GM18951 (cell line): ENCODE measurements at regions not wholly inside any gene's neighbourhood (a gene's known extent, or its start where the extent isn't known, plus 50 kb on each side); places are given as distances from the start of the nearest gene placed in this dataset.

Experiments
- POLR2A ChIP-seq: IDR thresholded peaks from 4 replicates; pipeline ENCODE4 v1.6.1; 2011; ENCODE audit warnings: mild to moderate bottlenecking; ENCODE audit not compliant: insufficient read length, insufficient read depth; ENCODE audit errors: extremely low read depth
- in situ Hi-C: fragments of 300-500 bp; cut with MboI; formaldehyde crosslinking; loops from one replicate; pipeline ENCODE4 v1.12.0; 2022; ENCODE audit warnings: low sequenced_read_pairs, mixed read lengths, inconsistent platforms; ENCODE audit not compliant: unreplicated experiment

DNA sequence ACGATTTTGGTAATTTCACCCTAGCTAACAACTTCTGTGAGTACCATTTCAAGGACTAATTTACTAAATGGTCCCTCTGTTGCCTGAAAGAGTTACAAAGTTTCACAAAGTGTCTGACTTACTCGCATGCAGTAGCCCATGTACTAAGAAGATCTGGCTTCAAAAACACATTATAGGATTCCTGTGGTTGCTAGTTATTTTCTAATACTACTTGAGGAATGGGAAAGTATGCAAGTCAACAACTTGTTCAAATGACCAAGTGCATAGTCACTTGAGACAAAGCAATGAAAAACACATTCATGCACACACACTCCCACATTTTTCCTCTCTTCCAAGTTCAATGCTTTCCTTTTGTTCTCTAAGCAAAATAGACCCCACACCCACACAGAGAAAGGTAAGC is 219.7 kb upstream of the TMPO start:
- in situ Hi-C loops: loop anchor here (25.0 kb wide), 1 partner anchor 783 kb away; no protein-coding TSS in a partner anchor
- no peak for TF ChIP-seq POLR2A

DNA sequence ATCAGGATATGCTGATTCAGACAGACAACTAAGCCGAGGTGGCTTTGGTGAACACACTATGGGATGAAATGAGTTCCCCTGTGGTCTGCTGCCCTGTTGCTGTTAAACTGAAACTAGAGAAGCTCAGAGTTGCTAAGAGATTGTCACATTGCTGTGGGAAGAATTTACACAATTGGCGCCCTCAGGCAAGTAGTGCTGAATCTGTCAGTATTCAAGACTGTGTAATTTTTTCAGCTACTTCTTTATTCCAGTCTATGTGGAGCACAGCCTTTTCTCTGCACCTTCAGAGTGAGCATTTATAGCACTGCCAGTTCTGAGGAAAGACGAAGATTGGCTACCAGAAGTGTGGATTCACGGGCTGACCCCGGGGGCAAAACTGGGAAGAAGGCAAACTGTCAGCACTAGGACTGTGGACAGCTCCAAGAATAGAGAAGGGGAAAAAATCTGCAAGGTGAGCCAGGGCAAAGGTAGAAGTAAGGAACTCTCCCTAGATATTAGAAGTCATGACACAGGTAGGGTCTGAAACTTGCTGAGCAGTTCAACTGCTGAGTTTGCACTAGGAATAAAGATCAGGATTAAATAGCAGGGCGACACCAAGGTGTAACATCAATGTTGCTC is 218.8 kb upstream of the TMPO start:
- TF ChIP-seq POLR2A: no peak
- in situ Hi-C loops: loop anchor here (25.0 kb wide), 1 partner anchor 784 kb away; no protein-coding TSS in a partner anchor

DNA sequence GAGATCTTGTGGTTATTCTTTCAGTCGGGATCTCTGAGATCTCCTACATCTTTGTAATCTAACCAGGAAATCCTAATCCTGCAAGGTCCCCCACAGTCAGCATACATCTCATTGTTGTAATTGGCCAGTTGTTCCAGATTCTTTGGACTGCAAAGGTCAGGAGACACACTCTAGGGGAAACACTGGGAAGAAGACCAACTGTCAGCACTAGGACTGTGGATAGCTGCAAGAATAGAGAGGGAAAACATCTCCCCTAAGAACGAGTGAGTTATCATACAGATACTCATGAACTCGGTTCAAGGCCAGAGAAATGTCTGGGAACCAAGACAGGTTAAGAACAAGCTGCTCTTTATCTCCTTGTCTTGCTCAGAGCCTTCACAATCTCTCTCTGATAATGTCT is 217.9 kb upstream of the TMPO start:
- no peak for TF ChIP-seq POLR2A
- in situ Hi-C loops: loop anchor here (25.0 kb wide), 1 partner anchor 785 kb away; no protein-coding TSS in a partner anchor

DNA sequence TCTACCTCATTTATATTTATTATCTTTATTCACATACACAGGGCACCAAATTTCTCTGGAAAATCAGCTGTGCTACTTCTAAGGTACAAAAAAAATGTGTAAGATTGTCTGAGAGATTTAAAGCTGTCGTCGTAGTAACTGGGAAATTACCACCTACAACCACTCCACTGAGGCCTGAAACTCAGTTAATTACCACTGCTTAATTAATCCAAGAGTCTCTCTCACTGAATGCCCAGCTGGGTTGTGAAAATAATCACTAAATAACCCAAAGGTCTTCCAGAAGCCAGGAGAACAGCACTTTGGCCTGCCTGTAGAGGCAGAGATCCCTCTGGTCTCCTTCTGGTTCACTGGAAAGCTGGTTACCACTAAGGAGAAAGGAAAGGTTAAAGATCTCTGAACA is 207.2 kb upstream of the TMPO start:
- no peak for TF ChIP-seq POLR2A
- in situ Hi-C loops: no loop called here

DNA sequence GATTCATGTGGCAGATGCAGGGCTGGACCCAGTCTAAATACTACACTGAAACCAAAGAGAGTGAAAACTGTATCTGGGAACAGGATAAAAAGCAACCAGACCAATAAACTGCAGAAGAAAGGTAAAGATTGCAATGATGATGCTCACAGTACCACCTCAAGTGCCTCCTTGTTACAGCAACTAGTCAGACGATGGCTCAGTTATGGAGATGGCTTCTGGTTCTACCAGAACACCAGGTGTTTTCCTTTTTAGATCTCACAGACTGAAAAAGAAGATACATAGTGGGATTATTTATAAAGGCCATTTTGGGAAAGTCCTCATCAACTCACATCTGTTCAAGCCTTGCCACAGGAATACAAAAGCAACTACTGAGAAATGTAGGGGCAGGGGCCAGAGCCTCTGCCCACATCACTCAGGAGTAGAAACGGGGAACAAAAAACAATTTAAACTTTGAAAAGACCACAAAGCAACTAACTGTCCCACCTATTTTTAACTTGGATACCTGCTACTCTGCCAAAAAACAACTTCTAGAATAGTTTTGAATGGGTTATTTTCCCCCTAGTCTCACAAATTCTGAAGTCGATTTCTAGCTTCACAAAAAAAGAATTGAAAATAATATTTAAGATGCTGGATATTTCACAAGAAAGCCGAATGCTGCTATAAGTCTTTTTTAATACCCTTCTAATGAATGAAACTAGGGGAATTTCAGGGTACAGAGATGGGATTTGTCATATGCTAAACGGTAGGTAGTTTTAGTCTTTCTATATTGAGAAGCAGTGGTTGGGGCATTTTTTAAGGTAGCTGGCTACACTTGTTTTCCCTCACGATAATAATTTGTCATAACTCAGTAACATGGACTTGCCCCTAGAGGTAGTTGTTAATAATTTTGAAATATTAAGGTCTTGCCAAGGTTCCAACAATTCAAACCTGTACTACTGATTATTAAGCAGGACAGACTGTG is 197.2 kb upstream of the TMPO start:
- TF ChIP-seq POLR2A: no peak
- in situ Hi-C loops: no loop called here

DNA sequence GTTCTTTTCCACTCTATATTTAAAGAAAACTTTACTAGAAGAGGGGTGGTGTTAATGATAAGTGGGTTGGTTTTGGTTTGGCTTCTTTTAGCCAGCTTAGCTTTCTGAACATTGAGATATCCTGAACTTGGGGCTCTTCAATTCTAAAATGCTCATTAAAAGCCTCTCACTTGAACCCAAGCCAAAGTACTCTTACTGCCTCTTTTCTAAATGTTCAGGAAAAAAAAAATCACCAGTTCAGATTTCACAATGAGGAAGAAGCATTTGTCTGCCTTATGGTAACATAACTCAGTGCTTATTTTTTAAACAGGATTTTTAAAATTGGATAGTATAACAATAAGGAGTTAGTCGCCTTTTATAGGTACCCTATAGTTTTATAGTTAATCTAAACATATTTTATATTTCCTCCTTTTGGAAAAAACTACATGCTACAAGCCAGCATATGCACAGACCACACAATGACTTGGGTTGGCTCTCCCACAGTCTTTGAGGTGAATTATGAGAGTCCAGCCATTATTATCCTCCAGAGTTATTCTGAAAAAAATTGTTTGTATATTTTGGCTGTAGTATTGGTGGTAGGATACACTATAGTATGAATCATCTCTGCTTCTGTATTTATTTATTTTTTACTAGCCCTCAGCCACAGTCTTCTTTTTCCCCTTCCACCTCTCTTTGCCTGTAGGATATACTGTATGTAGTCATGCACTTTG is 195.5 kb upstream of the TMPO start:
- in situ Hi-C loops: no loop called here
- TF ChIP-seq POLR2A: no peak

DNA sequence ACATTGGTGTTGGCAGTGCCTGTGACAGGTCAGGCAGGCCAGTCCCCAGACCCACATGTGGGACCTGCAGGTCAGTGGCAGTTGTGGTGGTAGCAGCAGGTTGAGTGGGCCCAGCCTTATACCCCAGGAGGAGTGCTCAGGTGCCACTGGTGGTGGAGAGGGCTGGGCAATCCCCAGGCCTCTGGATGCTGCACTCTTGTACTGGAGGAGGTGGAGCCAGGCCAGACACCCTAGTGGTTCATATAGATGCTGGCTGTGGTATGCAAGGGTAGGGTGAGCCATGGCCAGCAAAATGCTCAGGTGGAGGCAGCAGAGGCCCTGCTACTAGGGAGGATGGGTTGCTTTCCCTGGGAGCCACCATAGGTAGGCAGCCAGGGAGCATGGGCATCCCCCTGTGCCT is 190.4 kb upstream of the TMPO start:
- no peak for TF ChIP-seq POLR2A
- in situ Hi-C loops: no loop called here

DNA sequence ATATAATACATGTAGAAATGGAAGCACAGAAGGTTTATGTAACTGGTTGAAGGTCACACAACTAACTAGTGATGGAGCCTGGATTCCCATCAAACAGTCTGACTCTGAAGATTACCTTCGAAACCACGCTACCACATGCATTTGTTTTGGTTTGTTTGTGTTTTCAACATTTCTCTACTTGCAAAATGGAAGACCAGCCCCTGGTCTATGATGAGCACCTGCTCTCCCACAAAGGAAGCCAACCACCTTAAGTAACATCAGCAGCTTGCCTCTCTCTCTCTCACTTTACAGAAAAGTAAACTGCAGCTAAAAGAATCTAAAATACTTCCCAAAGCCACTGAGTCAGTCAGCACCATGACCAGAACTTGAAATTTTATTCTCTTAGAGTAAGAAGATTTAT is 186.9 kb upstream of the TMPO start:
- in situ Hi-C loops: no loop called here
- TF ChIP-seq POLR2A: no peak

DNA sequence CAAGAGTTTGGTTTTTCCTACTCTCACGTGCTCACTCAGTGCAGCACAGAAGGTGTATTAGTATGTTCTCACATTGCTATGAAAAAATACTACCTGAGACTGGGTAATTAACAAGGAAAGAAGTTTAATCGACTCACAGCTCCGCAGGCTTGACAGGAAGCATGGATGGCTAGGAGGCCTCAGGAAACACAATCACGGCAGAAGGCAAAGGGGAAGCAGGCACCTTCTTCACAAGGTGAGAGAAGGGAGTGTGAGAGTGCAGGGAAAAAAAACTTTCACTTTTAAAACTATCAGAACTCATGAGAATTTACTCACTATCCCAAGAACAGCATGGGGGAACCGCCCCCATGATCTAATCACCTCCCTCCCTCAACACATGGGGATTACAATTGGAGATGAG is 185.8 kb upstream of the TMPO start:
- TF ChIP-seq POLR2A: no peak
- in situ Hi-C loops: no loop called here

DNA sequence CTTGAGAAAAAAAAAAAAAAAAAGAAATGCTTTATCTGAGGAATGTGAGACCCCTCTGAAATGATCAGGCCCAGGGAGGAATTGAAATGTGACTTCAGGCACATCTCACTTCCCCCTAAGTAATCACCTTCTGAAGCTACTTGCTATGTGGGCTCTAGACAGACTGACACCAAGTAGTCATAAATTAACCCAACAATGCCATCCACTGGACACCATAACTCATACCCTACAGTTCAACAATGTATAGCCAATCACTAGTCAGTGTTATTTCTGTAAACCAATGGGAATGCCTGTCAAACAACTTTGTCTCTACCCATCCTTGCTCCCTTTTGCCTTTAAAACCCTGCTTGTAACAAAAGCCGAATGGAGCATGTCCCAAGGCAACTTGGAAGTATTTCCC is 182.7 kb upstream of the TMPO start:
- TF ChIP-seq POLR2A: no peak
- in situ Hi-C loops: no loop called here

DNA sequence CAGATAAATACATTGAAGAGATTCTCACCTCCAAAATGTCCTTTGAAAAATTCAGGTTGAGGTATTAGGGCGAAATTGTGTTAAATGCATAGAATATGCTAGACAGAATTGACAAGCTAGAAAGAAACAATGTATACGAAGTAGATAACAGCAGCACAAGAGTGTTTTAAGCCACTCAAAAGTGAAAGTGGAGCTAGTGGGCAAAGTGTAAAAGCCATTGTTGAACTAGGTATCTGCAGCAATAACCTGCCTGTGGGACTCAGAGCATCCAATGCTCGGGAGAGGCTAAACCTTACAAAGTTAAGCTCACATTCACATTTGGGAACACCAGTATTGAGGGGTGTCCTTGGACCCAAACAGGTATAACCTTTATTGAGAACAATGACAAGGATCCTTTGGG is 180.6 kb upstream of the TMPO start:
- TF ChIP-seq POLR2A: no peak
- in situ Hi-C loops: no loop called here

DNA sequence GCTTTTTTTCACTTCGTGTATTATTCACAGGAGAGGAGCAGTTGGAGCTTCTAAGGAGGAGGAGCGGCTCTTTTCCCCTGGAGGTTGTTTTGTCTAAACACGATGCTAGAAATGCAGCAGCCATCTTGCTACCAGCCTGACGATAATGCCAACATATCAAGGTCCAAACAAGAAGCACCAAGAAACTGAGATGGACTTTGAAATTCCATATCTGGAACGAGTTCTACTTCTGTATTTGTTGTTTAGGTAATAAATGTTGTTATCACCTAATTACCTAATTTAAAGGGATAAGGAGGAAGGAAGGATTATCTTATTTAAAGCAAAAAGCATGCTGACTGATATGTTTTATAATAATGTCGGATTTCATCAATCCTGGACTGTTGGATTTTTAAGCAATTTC is 174.4 kb upstream of the TMPO start:
- TF ChIP-seq POLR2A: no peak
- in situ Hi-C loops: no loop called here

DNA sequence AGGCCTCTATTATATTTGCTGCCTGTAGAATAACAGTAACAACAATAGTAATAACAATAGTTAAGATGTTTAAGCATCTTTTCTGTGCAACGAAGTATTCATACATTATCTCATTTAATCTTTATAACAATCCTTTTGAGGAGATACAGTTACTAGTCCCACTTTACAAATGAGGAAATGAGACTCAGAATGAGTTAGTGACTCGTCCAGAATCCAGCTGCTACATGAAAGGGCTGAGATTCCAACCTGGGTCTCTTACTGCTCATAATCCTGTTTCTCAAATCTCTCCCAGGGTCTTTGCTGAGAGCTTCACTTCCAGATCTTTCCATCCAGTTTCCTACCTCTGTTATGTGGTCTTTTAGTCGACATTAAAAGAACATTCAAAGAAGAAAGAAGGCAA is 173.7 kb upstream of the TMPO start:
- no peak for TF ChIP-seq POLR2A
- in situ Hi-C loops: no loop called here
